Duodenal mucosa (tissue), 2 donors: ENCODE measurements at regions not wholly inside any gene's neighbourhood (a gene's known extent, or its start where the extent isn't known, plus 50 kb on each side); places are given as distances from the start of the nearest gene placed in this dataset.
A peak's percentile ranks its signal among the peaks of the same experiment; 100 is the strongest.

Experiments
- H3K27ac ChIP-seq: one replicate; pipeline ENCODE4 v1.7.0; 2013; ENCODE audit warnings: low read depth, low read length
- H3K27me3 ChIP-seq, 2 donors: one replicate each; pipeline ENCODE4 v1.7.0; 2013; ENCODE audit warnings: low read length in 2 of 2, control low read depth in 1 of 2; ENCODE audit not compliant: insufficient read depth in 2 of 2, control insufficient read depth in 1 of 2
- H3K36me3 ChIP-seq, 2 donors: one replicate each; pipeline ENCODE4 v1.7.0; 2013; ENCODE audit warnings: low read length in 2 of 2, control low read depth in 1 of 2; ENCODE audit not compliant: insufficient read depth in 2 of 2, control insufficient read depth in 1 of 2
- H3K4me1 ChIP-seq, 2 donors: one replicate each; pipeline ENCODE4 v1.7.0; 2013; ENCODE audit warnings: low read length in 2 of 2, control low read depth in 1 of 2; ENCODE audit not compliant: insufficient read depth in 2 of 2, control insufficient read depth in 1 of 2
- H3K4me3 ChIP-seq, 2 donors: one replicate each; pipeline ENCODE4 v1.7.0; 2013; ENCODE audit warnings: low read length in 2 of 2, low read depth in 1 of 2
- H3K9ac ChIP-seq, 2 donors: one replicate each; pipeline ENCODE4 v1.7.0; 2013; ENCODE audit warnings: low read length in 2 of 2, low read depth in 1 of 2
- H3K9me3 ChIP-seq, 2 donors: one replicate each; pipeline ENCODE4 v1.7.0; 2013; ENCODE audit warnings: low read length in 2 of 2, control low read depth in 1 of 2; ENCODE audit not compliant: control insufficient read depth in 1 of 2

DNA sequence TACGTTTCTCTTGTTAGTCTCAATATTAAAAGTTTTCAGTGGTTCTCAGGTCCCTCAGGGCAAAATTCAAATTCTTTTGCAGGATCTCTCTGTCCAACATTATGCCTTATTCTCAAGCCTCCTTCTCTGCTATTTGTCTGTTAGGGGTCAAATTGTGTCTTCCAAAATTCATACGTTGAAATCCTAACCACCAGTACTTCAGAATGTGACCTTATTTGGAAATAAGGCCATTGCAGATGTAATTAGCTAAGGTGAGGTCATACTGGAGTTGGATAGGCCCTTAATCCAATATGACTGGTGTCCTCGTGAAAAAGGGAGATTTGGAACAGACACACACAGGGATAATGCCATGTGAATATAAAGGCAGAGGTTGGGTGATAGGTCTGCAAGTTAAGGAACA, 64.1 kb upstream of the ADGRF1 start:
- Histone ChIP-seq H3K36me3 (no peaks in the 10 kb centered on the region), H3K27ac (no peak overlapping the region), H3K9me3 (no peaks in the 10 kb centered on the region), H3K4me3 (no peak overlapping the region), H3K9ac (no peak overlapping the region), H3K4me1 (peaks cover 4 to 7% of the 10 kb centered on the region in 2 donors), H3K27me3 (no peaks in the 10 kb centered on the region)

DNA sequence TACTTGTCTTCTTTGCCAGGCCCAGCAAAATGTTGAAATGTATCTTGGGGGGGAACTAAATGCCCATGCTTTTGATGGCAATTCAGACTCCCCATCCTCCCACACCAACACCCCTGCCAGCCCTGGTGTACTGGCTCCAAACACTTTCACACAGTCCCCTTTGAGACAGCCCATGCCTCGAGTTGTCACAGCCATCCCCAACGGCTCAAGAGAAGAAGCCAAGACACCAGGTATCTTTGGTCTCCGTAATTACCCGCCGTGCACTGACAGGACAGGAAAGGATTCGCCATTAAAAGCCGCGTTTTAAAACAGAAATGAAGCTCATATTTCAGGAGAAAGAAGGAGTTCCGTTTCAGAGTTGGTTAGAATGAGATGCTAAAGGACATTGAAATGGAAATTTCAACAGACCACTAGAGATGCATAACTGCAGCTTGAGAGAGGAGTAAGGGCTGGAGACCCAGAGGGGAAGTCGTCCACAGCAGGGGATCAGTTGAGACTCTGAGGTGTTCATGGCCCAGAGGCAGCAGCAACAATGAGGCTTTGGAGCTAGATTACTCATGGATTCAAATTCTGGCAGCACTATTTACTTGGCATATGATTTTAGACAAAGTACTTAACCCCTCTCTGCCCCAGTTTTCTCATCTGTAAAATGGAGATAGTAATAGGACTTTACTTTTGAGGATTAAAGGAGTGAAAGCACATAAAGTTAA, 63.5 kb upstream of the ADGRF1 start:
- peaks cover 4 to 7% of the 10 kb centered on the region in 2 donors for H3K4me1 ChIP-seq
- no peaks in the 10 kb centered on the region for H3K9me3 ChIP-seq
- H3K36me3 ChIP-seq = no peaks in the 10 kb centered on the region
- no peaks in the 10 kb centered on the region for H3K27me3 ChIP-seq
- H3K27ac ChIP-seq = no peak overlapping the region
- H3K9ac ChIP-seq = no peak overlapping the region
- no peak overlapping the region for H3K4me3 ChIP-seq

DNA sequence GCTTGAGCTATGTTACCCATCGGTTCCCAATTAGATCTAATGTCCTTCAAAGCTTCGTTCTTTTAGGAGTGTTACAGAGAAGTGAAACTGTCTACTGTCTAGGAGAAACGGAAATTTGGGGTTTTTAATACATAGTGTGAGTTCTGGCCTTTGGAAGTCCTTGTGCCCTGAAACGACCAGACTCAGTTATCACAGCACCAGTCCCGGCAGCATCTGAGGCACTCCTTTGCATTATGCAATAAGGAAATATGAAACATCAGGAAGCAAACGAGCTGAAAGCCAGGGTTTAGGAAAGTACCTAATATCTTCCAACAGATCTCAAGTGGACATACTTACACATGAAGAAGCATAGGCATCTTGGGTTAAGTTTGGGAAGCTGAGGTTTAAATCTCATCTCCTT, 61.8 kb upstream of the ADGRF1 start:
- Histone ChIP-seq H3K4me3 (no peak overlapping the region), H3K27ac (no peak overlapping the region), H3K4me1 (peaks cover 4 to 7% of the 10 kb centered on the region in 2 donors), H3K9ac (no peak overlapping the region), H3K9me3 (no peaks in the 10 kb centered on the region), H3K36me3 (no peaks in the 10 kb centered on the region), H3K27me3 (no peaks in the 10 kb centered on the region)

DNA sequence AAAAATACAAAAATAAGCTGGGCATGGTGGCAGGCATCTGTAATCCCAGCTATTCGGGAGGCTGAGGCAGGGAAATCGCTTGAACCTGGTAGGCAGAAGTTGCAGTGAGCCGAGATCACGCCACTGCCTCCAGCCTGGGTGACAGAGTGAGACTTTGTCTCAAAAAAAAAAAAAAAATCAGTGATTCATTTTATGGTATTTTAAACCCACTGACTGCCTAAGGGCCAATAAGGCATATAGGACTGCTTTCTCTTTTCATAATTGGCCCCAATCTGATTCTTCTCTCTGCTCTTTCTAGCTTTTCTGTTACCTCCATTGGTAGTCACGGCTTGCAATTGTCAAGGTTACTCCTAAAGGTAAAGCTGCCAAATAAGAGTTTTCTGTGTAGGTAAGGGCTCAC, 60.2 kb upstream of the ADGRF1 start:
- H3K27me3 ChIP-seq = no peaks in the 10 kb centered on the region
- H3K27ac ChIP-seq = no peak overlapping the region
- no peaks in the 10 kb centered on the region for H3K9me3 ChIP-seq
- no peaks in the 10 kb centered on the region for H3K36me3 ChIP-seq
- H3K4me3 ChIP-seq = no peak overlapping the region
- no peak overlapping the region for H3K9ac ChIP-seq
- H3K4me1 ChIP-seq = peaks cover 4 to 7% of the 10 kb centered on the region in 2 donors

DNA sequence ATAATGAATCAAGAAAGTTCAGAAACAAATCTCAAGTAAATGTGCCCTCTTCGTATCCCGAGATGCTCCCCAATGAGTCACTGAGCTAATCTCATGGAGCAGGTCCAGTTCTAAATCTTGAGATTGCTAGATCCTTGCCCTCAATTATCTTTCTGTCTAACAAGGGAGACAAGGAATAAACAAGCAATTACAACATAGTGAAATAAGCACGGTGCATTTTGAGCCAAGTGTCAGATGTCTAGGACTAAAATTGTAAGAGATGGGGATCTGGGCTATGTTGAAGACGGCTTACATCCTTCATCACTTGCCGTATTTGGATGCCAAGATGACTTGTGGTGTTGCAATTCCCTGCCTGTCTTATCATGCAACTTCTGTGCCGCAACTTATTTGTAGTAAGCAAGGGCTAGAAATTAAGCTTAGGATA, 56.5 kb upstream of the ADGRF1 start:
- Histone ChIP-seq H3K4me3 (no peak overlapping the region), H3K27ac (no peak overlapping the region), H3K9ac (no peak overlapping the region), H3K4me1 (peaks cover 10 to 14% of the 10 kb centered on the region in 2 donors), H3K9me3 (no peaks in the 10 kb centered on the region), H3K27me3 (no peaks in the 10 kb centered on the region), H3K36me3 (no peaks in the 10 kb centered on the region)

DNA sequence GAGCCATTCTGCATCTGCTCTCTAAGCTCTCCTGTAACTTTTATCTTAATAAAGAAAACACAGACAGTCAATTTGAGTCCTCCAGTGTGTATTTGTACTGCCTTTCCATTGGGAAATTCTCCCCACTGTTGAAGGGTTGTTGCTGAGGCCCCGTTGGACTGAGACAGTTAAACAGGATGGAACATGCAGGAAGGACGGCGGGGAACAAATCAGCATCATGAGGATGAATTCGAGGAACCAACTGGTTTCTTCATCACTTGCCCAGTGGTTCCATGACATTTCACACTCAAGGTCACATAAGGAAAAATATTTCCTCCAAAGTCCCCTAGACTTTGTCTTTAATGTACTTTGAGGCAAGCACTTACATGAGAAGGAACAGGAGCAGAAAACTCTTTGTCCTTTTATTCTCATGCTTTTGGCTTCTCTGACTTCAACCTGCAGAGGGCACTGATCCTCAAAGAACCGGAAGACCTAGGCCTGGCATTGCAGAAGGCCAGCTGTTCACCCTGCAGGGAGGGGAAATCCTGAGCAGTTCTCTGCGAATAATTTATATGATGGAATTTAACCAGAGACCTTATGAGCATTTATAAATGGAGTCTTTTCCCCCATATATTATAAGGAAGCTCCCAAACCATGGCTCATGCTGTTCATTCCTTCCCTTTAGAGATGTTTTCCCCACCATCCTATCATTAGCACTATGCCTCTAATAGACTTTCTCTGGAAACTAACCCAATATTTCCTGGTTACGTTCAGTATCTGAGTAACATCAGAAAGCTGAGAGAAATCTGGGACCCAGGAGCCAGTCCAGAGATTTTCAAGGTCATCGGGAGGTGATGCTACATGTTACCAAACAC, 55.2 kb upstream of the ADGRF1 start:
- H3K36me3 ChIP-seq = no peaks in the 10 kb centered on the region
- peaks cover 10 to 18% of the 10 kb centered on the region in 2 donors for H3K4me1 ChIP-seq
- H3K9ac ChIP-seq = no peak overlapping the region
- no peak overlapping the region for H3K27ac ChIP-seq
- no peaks in the 10 kb centered on the region for H3K27me3 ChIP-seq
- no peaks in the 10 kb centered on the region for H3K9me3 ChIP-seq
- no peak overlapping the region for H3K4me3 ChIP-seq

DNA sequence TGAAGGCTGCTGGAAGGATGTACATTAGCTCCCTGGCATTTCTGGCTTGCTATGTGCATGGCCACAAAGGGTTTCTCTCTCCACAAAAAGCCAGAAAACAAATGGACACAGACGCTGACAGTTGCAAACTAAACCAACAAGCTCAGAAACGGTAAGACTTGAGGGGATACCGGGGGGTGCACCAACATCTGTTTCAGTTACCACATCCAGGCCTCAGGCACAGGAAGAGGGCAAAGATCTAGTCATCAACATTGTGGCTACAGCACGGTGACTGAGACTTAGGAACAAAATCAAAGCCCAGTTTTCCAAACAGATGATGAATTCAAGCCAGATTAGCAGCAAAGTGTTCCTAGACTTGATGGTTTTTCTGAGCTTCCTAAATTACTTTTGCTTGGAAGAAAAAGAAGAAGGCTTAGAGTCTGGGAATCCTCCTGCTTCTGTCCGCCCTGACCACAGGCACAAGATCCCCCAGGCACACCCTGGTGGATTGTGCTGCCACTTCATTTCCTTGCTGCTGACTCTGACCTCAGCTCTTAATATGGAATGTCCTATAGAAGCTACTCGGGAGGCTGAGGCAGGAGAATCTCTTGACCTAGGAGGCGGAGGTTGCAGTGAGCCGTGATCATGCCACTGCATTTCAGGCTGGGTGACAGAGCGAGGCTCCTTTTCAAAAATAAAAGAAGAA, 54.2 kb upstream of the ADGRF1 start:
- Histone ChIP-seq H3K27me3 (no peaks in the 10 kb centered on the region), H3K9me3 (no peaks in the 10 kb centered on the region), H3K27ac (no peak overlapping the region)

DNA sequence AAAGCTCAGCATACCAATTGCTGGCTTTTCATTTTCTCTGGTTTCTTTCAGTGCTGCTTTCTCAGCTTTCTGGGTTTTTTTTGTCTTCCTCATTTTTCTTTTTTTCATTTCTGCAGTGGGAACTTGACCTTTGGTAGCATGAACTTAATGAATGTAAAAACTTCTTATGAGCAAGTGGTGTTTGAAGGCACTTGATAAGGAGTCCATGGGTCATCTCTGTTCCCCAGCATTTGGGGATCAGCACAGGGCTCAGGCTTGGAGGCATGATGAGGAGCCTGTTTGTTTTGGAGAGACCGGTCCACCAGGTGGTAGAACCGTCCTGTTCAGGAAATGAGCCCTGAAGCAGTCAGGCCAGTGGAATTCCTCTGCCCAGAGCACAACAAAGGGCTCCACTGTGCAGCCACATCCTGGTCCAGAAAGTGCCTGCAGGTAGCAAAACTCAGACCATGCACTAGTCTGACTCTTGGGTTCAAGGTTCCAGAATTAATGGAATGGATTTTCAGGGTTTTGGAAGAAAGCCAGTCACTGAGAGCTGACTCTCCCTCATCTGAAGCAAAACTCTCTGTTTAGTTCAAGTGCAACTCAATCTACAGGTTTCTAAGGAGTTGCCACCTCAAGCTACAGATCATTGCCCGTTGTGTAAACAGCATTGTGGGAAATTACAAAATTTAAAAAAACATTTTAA, 52.3 kb upstream of the ADGRF1 start:
- peaks cover 10 to 18% of the 10 kb centered on the region in 2 donors for H3K4me1 ChIP-seq
- H3K9ac ChIP-seq = no peak overlapping the region
- no peaks in the 10 kb centered on the region for H3K9me3 ChIP-seq
- no peaks in the 10 kb centered on the region for H3K36me3 ChIP-seq
- H3K27me3 ChIP-seq = no peaks in the 10 kb centered on the region
- H3K27ac ChIP-seq = no peak overlapping the region
- H3K4me3 ChIP-seq = peak overlapping the region in 1 of 2 donors; percentile 16

More for the DNA sequence above, 54.2 kb upstream of the ADGRF1 start:
- Histone ChIP-seq H3K9ac (no peak overlapping the region), H3K36me3 (no peaks in the 10 kb centered on the region), H3K4me1 (peaks cover 10 to 18% of the 10 kb centered on the region in 2 donors), H3K4me3 (no peak overlapping the region)

DNA sequence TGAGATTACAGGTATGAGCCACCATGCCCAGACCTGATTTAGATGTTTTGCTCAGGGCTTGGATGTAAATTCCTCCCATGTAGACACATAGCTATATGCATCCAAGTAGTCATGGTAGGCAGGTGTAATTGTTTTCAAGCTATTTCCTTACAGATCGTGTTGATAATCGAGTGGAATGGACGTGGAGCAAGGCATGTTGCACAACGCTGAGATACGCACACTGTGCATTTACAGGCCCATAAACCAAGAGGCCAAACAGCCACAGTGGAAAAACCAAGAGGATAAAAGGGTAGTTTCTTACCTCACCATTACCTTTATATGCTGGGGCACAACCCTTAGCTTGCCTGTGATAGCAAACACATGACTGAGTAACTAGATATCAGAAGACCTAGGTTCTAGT, 51.0 kb upstream of the ADGRF1 start:
- no peaks in the 10 kb centered on the region for H3K36me3 ChIP-seq
- no peak overlapping the region for H3K4me3 ChIP-seq
- H3K27me3 ChIP-seq = no peaks in the 10 kb centered on the region
- H3K9ac ChIP-seq = no peak overlapping the region
- no peaks in the 10 kb centered on the region for H3K9me3 ChIP-seq
- H3K27ac ChIP-seq = no peak overlapping the region
- H3K4me1 ChIP-seq = peaks cover 10 to 18% of the 10 kb centered on the region in 2 donors
